Loucy (cell line): ENCODE measurements at regions not wholly inside any gene's neighbourhood (a gene's known extent, or its start where the extent isn't known, plus 50 kb on each side); places are given as distances from the start of the nearest gene placed in this dataset.

Experiments
- H2AFZ ChIP-seq: fragments of 200-600 bp; sonication (generic); 2 replicates; pipeline ENCODE4 v1.6.0; 2016; ENCODE audit warnings: antibody characterized with exemption, mild to moderate bottlenecking, low read length, moderate library complexity
- H3F3A ChIP-seq: fragments of 200-600 bp; 2 replicates; pipeline ENCODE4 v1.6.0; 2016; ENCODE audit warnings: antibody characterized with exemption, low read depth, mild to moderate bottlenecking
- H3K27me3 ChIP-seq: fragments of 200-600 bp; sonication (generic); 2 replicates; pipeline ENCODE4 v1.6.1; 2014; ENCODE audit warnings: low read length, mild to moderate bottlenecking; ENCODE audit not compliant: insufficient read depth, poor library complexity, severe bottlenecking
- H3K36me3 ChIP-seq: fragments of 200-600 bp; sonication (generic); 2 replicates; pipeline ENCODE4 v1.6.1; 2016; ENCODE audit warnings: low read length; ENCODE audit not compliant: insufficient read depth
- H3K4me1 ChIP-seq: fragments of 200-600 bp; sonication (generic); 2 replicates; pipeline ENCODE4 v1.5.1; 2014; ENCODE audit warnings: low read length, mild to moderate bottlenecking; ENCODE audit not compliant: insufficient read depth, poor library complexity, severe bottlenecking
- H3K4me2 ChIP-seq: fragments of 200-600 bp; sonication (generic); 2 replicates; pipeline ENCODE4 v1.6.0; 2014; ENCODE audit warnings: antibody characterized with exemption, low read length, low read depth, mild to moderate bottlenecking; ENCODE audit not compliant: poor library complexity, severe bottlenecking
- H3K4me3 ChIP-seq: fragments of 200-600 bp; sonication (generic); 2 replicates; pipeline ENCODE4 v1.5.1; 2014; ENCODE audit warnings: low read length, mild to moderate bottlenecking, mixed read lengths; ENCODE audit not compliant: poor library complexity, severe bottlenecking
- H3K79me2 ChIP-seq: fragments of 200-600 bp; sonication (generic); 2 replicates; pipeline ENCODE4 v1.6.1; 2014; ENCODE audit warnings: low read length; ENCODE audit not compliant: insufficient read depth
- H3K9ac ChIP-seq: fragments of 200-600 bp; sonication (generic); 2 replicates; pipeline ENCODE4 v1.6.0; 2014; ENCODE audit warnings: mild to moderate bottlenecking, low read depth, low read length, moderate library complexity; ENCODE audit not compliant: poor library complexity, severe bottlenecking
- H3K9me2 ChIP-seq: fragments of 200-600 bp; sonication (generic); replicated peaks from 2 replicates; pipeline ENCODE4 v1.6.1; 2016; ENCODE audit warnings: low read depth, low read length, mixed read lengths
- H3K9me3 ChIP-seq: fragments of 200-600 bp; sonication (generic); 2 replicates; pipeline ENCODE4 v1.6.1; 2014; ENCODE audit warnings: mild to moderate bottlenecking, antibody characterized with exemption, low read length, low read depth; ENCODE audit not compliant: insufficient read depth
- H4K20me1 ChIP-seq: fragments of 200-600 bp; sonication (generic); 2 replicates; pipeline ENCODE4 v1.6.0; 2014; ENCODE audit warnings: antibody characterized with exemption, low read length, mild to moderate bottlenecking; ENCODE audit not compliant: insufficient read depth, poor library complexity, severe bottlenecking
- EZH2phosphoT487 ChIP-seq: fragments of 200-600 bp; IDR thresholded peaks from 2 replicates; pipeline ENCODE4 v1.6.1; 2018; ENCODE audit warnings: antibody characterized with exemption, mild to moderate bottlenecking, moderate library complexity, borderline replicate concordance
- TF ChIP-seq, protein P1 (sequence below): fragments of 200-600 bp; sonication (generic); conservative IDR thresholded peaks from 2 replicates; pipeline ENCODE4 v1.5.1; 2014; ENCODE audit warnings: mild to moderate bottlenecking, antibody characterized with exemption, low read length

DNA sequence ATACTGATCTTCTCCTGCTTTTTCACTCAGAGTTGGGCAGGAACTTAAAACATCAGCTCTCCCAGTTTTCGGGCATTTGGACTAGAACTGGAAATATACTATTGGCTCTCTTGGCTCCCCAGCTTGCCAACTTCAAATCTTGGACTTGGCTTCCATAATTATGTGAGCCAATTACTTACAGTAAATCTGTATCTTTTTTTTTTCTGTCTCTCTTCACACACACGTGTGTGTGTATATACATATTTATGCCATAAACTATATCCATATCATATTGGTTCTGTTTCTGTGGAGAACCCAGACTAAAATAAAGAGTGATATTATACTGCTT lies 379.6 kb upstream of the PRR16 start:
- no peak for TF ChIP-seq EZH2phosphoT487
- TF ChIP-seq, protein P1, sequence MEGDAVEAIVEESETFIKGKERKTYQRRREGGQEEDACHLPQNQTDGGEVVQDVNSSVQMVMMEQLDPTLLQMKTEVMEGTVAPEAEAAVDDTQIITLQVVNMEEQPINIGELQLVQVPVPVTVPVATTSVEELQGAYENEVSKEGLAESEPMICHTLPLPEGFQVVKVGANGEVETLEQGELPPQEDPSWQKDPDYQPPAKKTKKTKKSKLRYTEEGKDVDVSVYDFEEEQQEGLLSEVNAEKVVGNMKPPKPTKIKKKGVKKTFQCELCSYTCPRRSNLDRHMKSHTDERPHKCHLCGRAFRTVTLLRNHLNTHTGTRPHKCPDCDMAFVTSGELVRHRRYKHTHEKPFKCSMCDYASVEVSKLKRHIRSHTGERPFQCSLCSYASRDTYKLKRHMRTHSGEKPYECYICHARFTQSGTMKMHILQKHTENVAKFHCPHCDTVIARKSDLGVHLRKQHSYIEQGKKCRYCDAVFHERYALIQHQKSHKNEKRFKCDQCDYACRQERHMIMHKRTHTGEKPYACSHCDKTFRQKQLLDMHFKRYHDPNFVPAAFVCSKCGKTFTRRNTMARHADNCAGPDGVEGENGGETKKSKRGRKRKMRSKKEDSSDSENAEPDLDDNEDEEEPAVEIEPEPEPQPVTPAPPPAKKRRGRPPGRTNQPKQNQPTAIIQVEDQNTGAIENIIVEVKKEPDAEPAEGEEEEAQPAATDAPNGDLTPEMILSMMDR: no peak
- no peaks in the 10 kb centered on the region for H3K27me3 ChIP-seq
- H3K79me2 ChIP-seq: no peaks in the 10 kb centered on the region
- H3K4me1 ChIP-seq: no peaks in the 10 kb centered on the region
- no peaks in the 10 kb centered on the region for H3K9me2 ChIP-seq
- no peaks in the 10 kb centered on the region for H4K20me1 ChIP-seq
- H3K9ac ChIP-seq: no peak overlapping the region
- H3F3A ChIP-seq: no peaks in the 10 kb centered on the region
- no peak overlapping the region for H2AFZ ChIP-seq
- H3K4me3 ChIP-seq: no peak overlapping the region
- H3K4me2 ChIP-seq: no peak overlapping the region
- no peaks in the 10 kb centered on the region for H3K9me3 ChIP-seq
- no peaks in the 10 kb centered on the region for H3K36me3 ChIP-seq

DNA sequence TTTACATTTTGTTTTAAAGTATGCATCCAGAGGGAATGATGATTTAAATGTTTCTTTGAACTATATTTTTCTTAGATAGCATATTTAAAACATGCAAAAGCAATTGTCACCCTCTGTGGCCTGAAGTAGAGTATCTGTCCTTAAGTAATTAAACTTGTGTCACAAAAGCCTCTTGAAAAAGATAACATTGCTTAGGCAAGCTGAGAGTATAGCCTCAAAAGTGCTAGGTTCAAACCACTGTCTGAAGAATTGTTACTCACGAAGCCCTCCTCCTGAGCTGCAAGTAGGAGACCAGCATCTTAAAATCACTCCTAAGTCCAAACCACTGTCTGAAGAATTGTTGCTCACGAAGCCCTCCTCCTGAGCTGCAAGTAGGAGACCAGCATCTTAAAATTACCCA lies 378.0 kb upstream of the PRR16 start:
- Histone ChIP-seq H3K9ac (no peak overlapping the region), H3K4me3 (no peak overlapping the region), H2AFZ (no peak overlapping the region), H3K27me3 (no peaks in the 10 kb centered on the region), H3F3A (no peaks in the 10 kb centered on the region), H3K4me1 (no peaks in the 10 kb centered on the region), H3K9me2 (no peaks in the 10 kb centered on the region), H3K36me3 (no peaks in the 10 kb centered on the region), H3K4me2 (no peak overlapping the region), H4K20me1 (no peaks in the 10 kb centered on the region), H3K9me3 (no peaks in the 10 kb centered on the region), H3K79me2 (no peaks in the 10 kb centered on the region)
- no peak for TF ChIP-seq EZH2phosphoT487
- TF ChIP-seq, protein P1: no peak

DNA sequence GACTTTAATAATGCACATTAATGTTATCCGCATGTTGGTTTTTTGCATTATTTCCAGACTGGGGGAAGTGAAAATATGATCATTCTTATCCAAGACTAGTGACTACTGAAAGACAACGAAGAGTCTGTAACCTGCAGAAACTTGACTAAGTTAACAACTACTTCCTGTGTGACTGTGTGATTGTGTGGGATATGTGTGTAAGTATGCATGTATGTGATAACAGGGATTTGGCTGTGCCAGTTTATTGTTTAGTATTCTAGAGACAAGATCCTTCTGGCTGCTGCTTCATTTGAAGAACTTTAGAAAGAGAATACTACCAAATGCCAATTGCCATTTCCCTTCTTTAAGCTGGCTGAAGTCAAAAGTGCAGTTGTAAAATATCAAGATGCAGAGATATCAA lies 375.7 kb upstream of the PRR16 start:
- H2AFZ ChIP-seq: no peak overlapping the region
- H3K4me2 ChIP-seq: peak overlapping the region; percentile 45
- no peaks in the 10 kb centered on the region for H3K27me3 ChIP-seq
- H3K79me2 ChIP-seq: no peaks in the 10 kb centered on the region
- H3F3A ChIP-seq: no peaks in the 10 kb centered on the region
- H3K4me3 ChIP-seq: peak overlapping the region; percentile 35
- TF ChIP-seq, protein P1: no peak
- TF ChIP-seq EZH2phosphoT487: no peak
- no peaks in the 10 kb centered on the region for H3K36me3 ChIP-seq
- no peak overlapping the region for H3K9ac ChIP-seq
- no peaks in the 10 kb centered on the region for H3K4me1 ChIP-seq
- H3K9me2 ChIP-seq: no peaks in the 10 kb centered on the region
- no peaks in the 10 kb centered on the region for H3K9me3 ChIP-seq
- H4K20me1 ChIP-seq: no peaks in the 10 kb centered on the region
